ENCODE measurements at regions not wholly inside any gene's neighbourhood (a gene's known extent, or its start where the extent isn't known, plus 50 kb on each side); places are given as distances from the start of the nearest gene placed in this dataset.

DNA sequence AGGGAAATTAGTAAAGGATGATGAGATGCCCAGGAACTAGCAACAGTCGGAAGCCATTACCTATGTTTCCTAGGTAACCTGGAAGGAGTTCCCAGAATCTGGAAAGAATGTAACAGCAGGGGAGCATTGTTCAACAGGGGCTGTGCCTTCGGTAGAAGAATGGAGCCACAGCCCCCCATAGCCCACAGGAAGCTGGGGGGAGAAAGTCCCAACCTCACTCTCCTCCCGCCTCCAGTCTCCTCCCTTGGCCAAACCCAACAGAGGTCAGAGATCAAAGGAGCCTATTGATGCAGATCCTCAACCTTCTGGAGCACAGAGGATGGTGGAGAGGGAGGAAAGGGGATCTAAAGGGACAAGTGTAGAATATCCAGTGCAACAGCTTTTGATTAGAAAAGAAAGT lies 131.5 kb upstream of the SLC44A3 start:
- TF ChIP-seq CTCF (tag by site-specific recombination; IDR thresholded peaks at IDR 0.05), result no peak
- no peak for TF ChIP-seq MYNN (tag by site-specific recombination; IDR thresholded peaks at IDR 0.05; ENCODE audit: borderline replicate concordance)
